Heart left ventricle (tissue), 16 donors: ENCODE measurements at regions not wholly inside any gene's neighbourhood (a gene's known extent, or its start where the extent isn't known, plus 50 kb on each side); places are given as distances from the start of the nearest gene placed in this dataset.

ENCODE experiments used
- ATAC-seq, 4 donors: fragments of 200-7000 bp; cut with Tn5 transposase; one replicate each; pipeline ENCODE4 v1.9.1; 2020 to 2022; ENCODE audit warnings: moderate library complexity in 4 of 4, mild to moderate bottlenecking in 3 of 4, moderate number of reproducible peaks in 1 of 4
- DNase-seq, 5 donors: peaks; one replicate each; pipeline ENCODE4 v3.0.0-alpha.2; 2020
- H3K27ac ChIP-seq, 12 donors: fragments of 200-600 bp; sonication (generic) in 4 of 12; one replicate each; pipeline versions ENCODE4 v1.5.0 to v1.8.0; 2016 to 2022; ENCODE audit warnings: mild to moderate bottlenecking in 2 of 12
- H3K27me3 ChIP-seq, 9 donors: fragments of 200-600 bp; sonication (generic) in 2 of 9; one replicate each; pipeline versions ENCODE4 v1.5.1 to v1.8.0; 2016 to 2022; ENCODE audit warnings: mild to moderate bottlenecking in 3 of 9
- H3K36me3 ChIP-seq, 9 donors: fragments of 200-600 bp; sonication (generic) in 2 of 9; one replicate each; pipeline versions ENCODE4 v1.5.0 to v1.8.0; 2018 to 2022; ENCODE audit warnings: mild to moderate bottlenecking in 2 of 9
- H3K4me1 ChIP-seq, 12 donors: fragments of 200-600 bp; sonication (generic) in 4 of 12; one replicate each; pipeline versions ENCODE4 v1.5.0 to v1.8.0; 2016 to 2022; ENCODE audit warnings: mild to moderate bottlenecking in 3 of 12
- H3K4me3 ChIP-seq, 12 donors: fragments of 200-600 bp; sonication (generic) in 4 of 12; one replicate each; pipeline versions ENCODE4 v1.5.0 to v1.8.0; 2017 to 2022; ENCODE audit warnings: mild to moderate bottlenecking in 9 of 12, moderate library complexity in 4 of 12
- H3K9me3 ChIP-seq, 12 donors: fragments of 200-600 bp; sonication (generic) in 4 of 12; one replicate each; pipeline versions ENCODE4 v1.5.0 to v1.8.0; 2016 to 2022; ENCODE audit warnings: mild to moderate bottlenecking in 1 of 12
- POLR2A ChIP-seq, 2 donors: fragments of 450-650 bp; IDR thresholded peaks; one replicate each; pipeline ENCODE4 v1.6.1; 2017; ENCODE audit warnings: antibody characterized with exemption in 2 of 2, mild to moderate bottlenecking in 2 of 2, moderate library complexity in 2 of 2
- WGBS, 4 donors: extraction: QIAGEN DNeasy Blood & Tissue Kit in 2 of 4; methylation state at CpG; one replicate each; pipeline versions ENCODE4 v1.1.5 to v1.1.7; 2013 to 2018; 5-methylcytosine and 5-hydroxymethylcytosine counted together
- intact Hi-C, 10 donors: fragments of 100-400 bp; cut with DNase I; formaldehyde crosslinking; loops; one replicate each; pipeline versions ENCODE4 v1.11.1 to v1.14.2; 2022
- TF ChIP-seq, protein P1 (sequence below), 12 donors: fragments of 200-600 bp; sonication (generic) in 4 of 12; IDR thresholded peaks; one replicate each; pipeline versions ENCODE4 v1.5.0 to v1.8.0; 2018 to 2022; ENCODE audit warnings: antibody characterized with exemption in 12 of 12, mild to moderate bottlenecking in 5 of 12
- donor health status: ischemic (EF 13 %, LVEDD 7.1; RV severe dilation, severe dysfunction).
- donor health status: healthy with polysubstance abuse.
- donor health status: DM: no; HTN: yes; CAD: no.
- donor health status: DM: no; HTN: no; CAD: no.
- donor health status: ischemic (EF 25% LVEDD 6.9; RV normal size, moderate dysfunction).
- donor health status: ischemic (EF 25% LVEDD 5.7; RV mildly dilated, moderate dysfunction).
- donor health status: healthy.
- donor health status: DM: yes; HTN: yes; CAD: no.
- donor health status: ischemic (EF 35%, LVEDD 5.7; RV mildly dilated, moderate dysfunction).
- donor health status: nonischemic (EF 11% LVEDD 7.7; RV severe dilation, severe dysfunction).
- donor health status: DM: yes; HTN: yes; CAD: no.
- donor health status: PGD.
- donor health status: ischemic (EF 29% LVEDD 5.4; RV normal size, mild dysfunction).
- donor health status: nonischemic (EF 23%, LVEDD 6.1; RV moderate dilation, normal function).

- no peak for ATAC-seq
- Histone ChIP-seq H3K27me3 (no peaks in the 10 kb centered on the region), H3K4me3 (no peak overlapping the region), H3K36me3 (no peaks in the 10 kb centered on the region), H3K4me1 (no peaks in the 10 kb centered on the region), H3K27ac (no peak overlapping the region), H3K9me3 (no peaks in the 10 kb centered on the region)
- TF ChIP-seq, protein P1, sequence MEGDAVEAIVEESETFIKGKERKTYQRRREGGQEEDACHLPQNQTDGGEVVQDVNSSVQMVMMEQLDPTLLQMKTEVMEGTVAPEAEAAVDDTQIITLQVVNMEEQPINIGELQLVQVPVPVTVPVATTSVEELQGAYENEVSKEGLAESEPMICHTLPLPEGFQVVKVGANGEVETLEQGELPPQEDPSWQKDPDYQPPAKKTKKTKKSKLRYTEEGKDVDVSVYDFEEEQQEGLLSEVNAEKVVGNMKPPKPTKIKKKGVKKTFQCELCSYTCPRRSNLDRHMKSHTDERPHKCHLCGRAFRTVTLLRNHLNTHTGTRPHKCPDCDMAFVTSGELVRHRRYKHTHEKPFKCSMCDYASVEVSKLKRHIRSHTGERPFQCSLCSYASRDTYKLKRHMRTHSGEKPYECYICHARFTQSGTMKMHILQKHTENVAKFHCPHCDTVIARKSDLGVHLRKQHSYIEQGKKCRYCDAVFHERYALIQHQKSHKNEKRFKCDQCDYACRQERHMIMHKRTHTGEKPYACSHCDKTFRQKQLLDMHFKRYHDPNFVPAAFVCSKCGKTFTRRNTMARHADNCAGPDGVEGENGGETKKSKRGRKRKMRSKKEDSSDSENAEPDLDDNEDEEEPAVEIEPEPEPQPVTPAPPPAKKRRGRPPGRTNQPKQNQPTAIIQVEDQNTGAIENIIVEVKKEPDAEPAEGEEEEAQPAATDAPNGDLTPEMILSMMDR (IDR thresholded peaks at IDR 0.05) = no peak
- TF ChIP-seq POLR2A (IDR thresholded peaks at IDR 0.05) = no peak
- intact Hi-C loops = no loop called here
- 91 to 94% (median 93%) methylated on average over 2 of the region's 2 CpGs for WGBS, 4 donors
- no peak for DNase-seq
Measured at GRCh38 chr1:218916720-218917119, 257.0 kb upstream of the LYPLAL1 start.

DNA sequence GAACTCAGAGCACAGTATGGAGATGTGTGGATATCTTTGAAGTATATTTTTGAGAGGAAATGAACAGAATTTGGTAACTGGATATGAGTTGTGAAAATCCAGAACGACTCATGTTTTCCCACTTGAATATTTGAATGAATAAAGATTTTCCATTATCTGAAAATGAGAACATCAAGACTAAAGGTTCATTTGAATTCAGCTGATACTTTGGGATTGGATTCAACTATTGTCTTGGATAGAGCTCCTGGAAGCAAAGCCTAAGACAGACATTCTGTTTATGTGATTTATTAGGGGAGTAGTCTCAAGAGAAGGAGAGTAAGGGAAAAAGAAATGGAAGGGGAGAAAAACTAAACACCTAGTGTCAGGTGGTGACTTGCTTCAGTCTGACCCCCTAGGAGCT is 256.0 kb upstream of the LYPLAL1 start:
- ATAC-seq (no peak), DNase-seq (no peak)
- Histone ChIP-seq H3K4me3 (no peak overlapping the region), H3K36me3 (no peaks in the 10 kb centered on the region), H3K27ac (no peak overlapping the region), H3K27me3 (no peaks in the 10 kb centered on the region), H3K9me3 (no peaks in the 10 kb centered on the region), H3K4me1 (no peaks in the 10 kb centered on the region)
- TF ChIP-seq POLR2A (IDR thresholded peaks at IDR 0.05) = no peak
- TF ChIP-seq, protein P1 (IDR thresholded peaks at IDR 0.05) = no peak
- intact Hi-C loops = no loop called here
- 48 to 64% (median 54%) methylated on average over 1 of the region's 1 CpG for WGBS, 4 donors

DNA sequence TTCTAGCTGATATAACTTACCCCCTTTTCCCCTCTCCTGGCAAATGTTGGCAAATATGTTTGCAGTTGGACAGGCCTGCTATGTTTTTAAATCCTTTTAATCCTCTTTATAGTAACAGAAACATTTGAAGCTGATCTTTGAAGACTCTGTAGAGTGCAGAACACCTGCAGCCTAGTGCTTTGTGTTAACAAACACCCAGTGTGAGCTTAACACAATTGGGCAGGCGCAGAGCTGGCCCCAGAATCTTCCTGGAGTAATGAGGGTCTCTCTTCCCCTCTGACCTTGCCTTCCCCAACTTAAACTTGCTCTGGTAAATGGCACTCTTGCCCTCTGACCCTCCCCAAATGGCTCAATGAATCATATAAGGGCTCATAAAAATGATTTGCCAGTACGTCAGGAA is 247.9 kb upstream of the LYPLAL1 start:
- Histone ChIP-seq H3K4me3 (no peak overlapping the region), H3K27me3 (no peaks in the 10 kb centered on the region), H3K4me1 (no peaks in the 10 kb centered on the region), H3K9me3 (no peaks in the 10 kb centered on the region), H3K27ac (no peak overlapping the region), H3K36me3 (no peaks in the 10 kb centered on the region)
- ATAC-seq (no peak), DNase-seq (no peak)
- TF ChIP-seq POLR2A (IDR thresholded peaks at IDR 0.05) = no peak
- TF ChIP-seq, protein P1 (IDR thresholded peaks at IDR 0.05) = no peak
- WGBS, 4 donors = 90 to 95% (median 94%) methylated on average over 2 of the region's 2 CpGs
- intact Hi-C loops = no loop called here

DNA sequence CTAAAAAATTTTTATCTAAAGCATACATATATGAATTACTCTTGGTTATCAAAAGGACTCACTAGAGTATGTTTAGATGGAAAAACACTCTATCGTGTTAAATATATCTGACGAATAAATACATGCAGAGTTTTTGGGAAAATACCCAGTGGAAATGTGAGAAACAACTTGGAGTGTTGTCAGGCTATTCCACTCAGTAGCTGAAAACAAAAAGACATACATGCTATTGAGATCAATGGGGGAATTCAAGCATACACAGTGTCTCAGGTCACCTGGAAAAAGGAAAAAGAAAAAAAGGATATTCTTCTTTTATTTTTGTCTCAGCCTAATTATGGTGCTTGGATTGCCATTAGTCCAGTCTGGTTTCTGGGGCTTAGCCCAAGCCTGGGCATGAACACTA is 247.0 kb upstream of the LYPLAL1 start:
- peaks cover 0 to 7% (median 0%) of the 10 kb centered on the region in 12 donors for H3K4me1 ChIP-seq
- intact Hi-C loops = no loop called here
- DNase-seq (no peak), ATAC-seq (no peak)
- WGBS, 4 donors = 94 to 98% (median 96%) methylated on average over 2 of the region's 2 CpGs
- TF ChIP-seq, protein P1 (IDR thresholded peaks at IDR 0.05) = no peak
- TF ChIP-seq POLR2A (IDR thresholded peaks at IDR 0.05) = no peak
- H3K27me3 ChIP-seq = no peaks in the 10 kb centered on the region
- no peak overlapping the region for H3K27ac ChIP-seq
- no peak overlapping the region for H3K4me3 ChIP-seq
- H3K36me3 ChIP-seq = no peaks in the 10 kb centered on the region
- H3K9me3 ChIP-seq = no peaks in the 10 kb centered on the region
